ENCODE measurements at regions not wholly inside any gene's neighbourhood (a gene's known extent, or its start where the extent isn't known, plus 50 kb on each side); places are given as distances from the start of the nearest gene placed in this dataset.

DNA sequence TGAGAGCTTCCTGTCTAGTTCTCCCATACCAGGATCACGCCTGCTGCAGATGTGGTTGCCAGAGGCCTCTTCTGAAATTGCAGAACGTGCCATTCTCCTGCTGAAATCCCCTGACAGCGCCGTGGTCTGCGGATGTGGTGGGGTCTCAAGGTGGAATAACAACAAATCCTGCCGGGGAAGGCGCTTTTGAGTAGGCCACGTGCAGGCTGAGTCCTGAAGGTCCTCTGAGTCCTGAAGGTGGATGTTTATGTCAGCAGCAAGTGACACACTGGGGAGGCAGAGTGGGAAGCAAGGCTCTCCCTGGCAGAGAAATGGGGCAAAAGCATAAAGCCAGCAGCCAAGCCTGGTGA is 241.4 kb downstream of the MYCN start:
- H3K27me3 Mint-ChIP-seq: peaks cover 0 to 7% (median 0%) of the 10 kb centered on the region in 3 donors
- peak overlapping the region in 1 of 8 donors; percentile 72 for H3K4me3 Mint-ChIP-seq
- H3K36me3 Mint-ChIP-seq: no peaks in the 10 kb centered on the region
- no peaks in the 10 kb centered on the region for H3K9me3 Mint-ChIP-seq
- H3K4me1 Mint-ChIP-seq: no peaks in the 10 kb centered on the region
- DNase-seq (no peak), ATAC-seq (ENCODE audit: low read depth in 2 of 2) (no peak)
- no peak overlapping the region for H3K27ac Mint-ChIP-seq

DNA sequence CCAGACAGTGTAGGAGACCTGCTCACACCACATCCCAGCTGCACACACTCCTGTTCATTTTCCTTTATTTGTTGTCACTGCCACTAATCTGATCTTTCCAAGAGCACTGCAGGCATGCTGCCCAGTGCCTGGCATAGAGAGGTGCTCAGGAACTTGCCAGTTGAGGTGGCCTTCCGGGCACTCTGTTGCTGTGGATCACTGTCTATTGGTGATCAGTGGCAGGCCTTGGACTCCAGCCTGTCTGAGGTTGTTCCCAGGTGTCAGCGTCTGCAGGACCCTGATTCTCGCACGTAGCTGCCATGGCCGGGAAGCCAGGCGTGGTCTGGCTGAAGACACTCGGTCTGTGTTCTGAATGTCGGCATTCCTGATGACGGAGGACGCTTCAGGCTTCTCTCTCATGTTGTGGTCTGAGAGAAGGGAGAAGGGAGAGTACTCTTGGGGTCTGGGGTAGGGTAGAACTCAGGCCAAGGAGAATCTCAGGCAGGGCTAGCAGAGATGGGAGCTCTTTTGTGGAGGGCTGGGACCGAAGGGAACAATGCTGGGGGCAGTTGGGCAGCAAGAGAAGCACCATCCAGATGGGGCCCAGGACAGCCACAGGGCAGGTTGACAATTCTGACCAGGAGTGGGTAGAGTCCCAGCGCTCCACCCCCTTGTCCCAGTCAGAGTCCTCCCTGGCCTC is 240.9 kb downstream of the MYCN start:
- DNase-seq (no peak), ATAC-seq (ENCODE audit: low read depth in 2 of 2) (no peak)
- peaks cover 0 to 7% (median 0%) of the 10 kb centered on the region in 3 donors for H3K27me3 Mint-ChIP-seq
- H3K4me3 Mint-ChIP-seq: no peak overlapping the region
- H3K4me1 Mint-ChIP-seq: no peaks in the 10 kb centered on the region
- peak overlapping the region in 1 of 6 donors; percentile 68 for H3K27ac Mint-ChIP-seq
- no peaks in the 10 kb centered on the region for H3K9me3 Mint-ChIP-seq
- no peaks in the 10 kb centered on the region for H3K36me3 Mint-ChIP-seq

DNA sequence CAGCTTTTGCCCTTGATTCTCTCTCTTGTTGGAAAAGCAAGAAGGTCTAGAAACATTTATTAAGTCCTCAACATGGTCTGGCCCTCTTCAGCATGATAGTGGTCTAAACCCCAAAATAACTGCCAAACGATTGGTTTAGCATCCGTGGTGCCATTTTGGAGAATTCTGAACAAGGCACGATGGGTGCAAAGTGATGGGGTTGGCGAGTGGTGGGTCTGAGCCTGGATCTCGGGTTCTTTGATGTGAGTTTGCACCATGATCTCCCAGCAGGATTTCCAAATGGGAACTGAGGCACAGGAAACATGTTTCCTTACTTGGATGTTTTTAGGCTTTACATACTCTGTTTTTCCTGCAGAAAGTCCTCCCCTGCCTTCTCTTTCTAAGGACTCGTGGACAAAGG is 240.3 kb downstream of the MYCN start:
- DNase-seq: no peak
- H3K36me3 Mint-ChIP-seq: no peaks in the 10 kb centered on the region
- H3K4me3 Mint-ChIP-seq: no peak overlapping the region
- no peak for ATAC-seq (ENCODE audit: low read depth in 2 of 2)
- H3K4me1 Mint-ChIP-seq: no peaks in the 10 kb centered on the region
- H3K9me3 Mint-ChIP-seq: no peaks in the 10 kb centered on the region
- H3K27me3 Mint-ChIP-seq: peaks cover 0 to 7% (median 0%) of the 10 kb centered on the region in 3 donors
- no peak overlapping the region for H3K27ac Mint-ChIP-seq

DNA sequence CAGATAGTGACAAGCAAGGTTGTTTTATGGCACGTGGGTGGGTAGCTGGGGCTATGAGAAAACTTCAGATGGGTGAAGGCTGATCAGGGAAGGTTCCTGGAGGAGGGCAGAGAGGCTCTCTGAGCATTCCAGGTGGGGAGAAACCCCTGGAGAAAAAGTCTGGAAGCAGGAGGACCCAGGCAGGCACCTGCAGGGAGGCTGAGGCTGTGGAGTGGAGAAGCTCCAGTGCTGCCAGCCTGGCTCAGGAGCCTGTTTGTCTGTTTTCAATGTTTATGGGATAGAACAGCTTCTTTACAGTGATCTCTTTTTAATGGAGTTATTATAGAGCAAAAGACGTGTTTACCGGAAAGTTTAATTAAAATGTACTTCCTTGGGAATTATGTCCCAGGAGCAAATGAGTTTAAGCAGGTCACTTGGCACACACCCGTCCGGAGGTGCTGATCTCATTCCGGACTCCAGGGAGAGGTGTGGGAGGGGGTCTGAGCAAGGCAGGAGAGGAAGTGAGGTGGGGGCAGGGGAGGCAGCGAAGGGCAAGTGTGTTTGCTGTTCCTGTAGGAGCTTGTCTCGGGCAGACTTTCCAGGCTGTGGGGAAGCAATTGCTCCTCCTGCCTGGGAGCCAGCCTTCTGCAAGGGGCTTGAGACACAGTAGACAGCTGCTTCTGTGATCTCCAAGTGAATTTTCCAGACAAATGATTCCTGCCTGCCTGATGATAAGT is 239.5 kb downstream of the MYCN start:
- no peak overlapping the region for H3K27ac Mint-ChIP-seq
- no peak for ATAC-seq (ENCODE audit: low read depth in 2 of 2)
- no peak overlapping the region for H3K4me3 Mint-ChIP-seq
- H3K36me3 Mint-ChIP-seq: no peaks in the 10 kb centered on the region
- H3K4me1 Mint-ChIP-seq: no peaks in the 10 kb centered on the region
- H3K27me3 Mint-ChIP-seq: peaks cover 0 to 7% (median 0%) of the 10 kb centered on the region in 3 donors
- DNase-seq: no peak
- no peaks in the 10 kb centered on the region for H3K9me3 Mint-ChIP-seq

DNA sequence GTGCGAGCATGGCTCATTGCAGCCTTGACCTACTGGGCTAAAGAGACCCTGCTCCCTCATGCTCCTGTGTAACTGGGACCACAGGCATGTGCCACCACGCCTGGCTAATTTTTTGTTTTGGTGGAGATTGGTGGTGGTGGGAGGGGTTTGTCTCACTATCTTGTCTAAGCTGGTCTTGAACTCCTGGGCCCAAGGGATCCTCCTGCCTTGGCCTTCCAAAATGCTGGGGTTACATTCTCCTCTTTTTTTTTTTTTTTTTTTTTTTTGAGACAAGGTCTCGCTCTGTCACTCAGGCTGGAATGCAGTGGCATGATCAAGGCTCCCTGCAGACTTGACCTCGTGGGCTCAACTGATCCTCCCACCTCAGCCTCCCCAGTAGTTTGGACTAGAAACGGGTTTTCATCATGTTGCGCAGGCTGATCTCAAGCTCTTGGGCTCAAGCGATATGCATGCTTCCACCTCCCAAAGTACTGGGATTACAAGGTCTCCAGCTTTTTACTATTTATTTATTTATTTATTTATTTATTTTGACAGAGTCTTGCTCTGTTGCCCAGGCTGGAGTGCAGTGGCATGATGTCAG is 238.3 kb downstream of the MYCN start:
- no peaks in the 10 kb centered on the region for H3K4me1 Mint-ChIP-seq
- ATAC-seq (ENCODE audit: low read depth in 2 of 2): no peak
- H3K4me3 Mint-ChIP-seq: no peak overlapping the region
- H3K36me3 Mint-ChIP-seq: no peaks in the 10 kb centered on the region
- DNase-seq: no peak
- H3K9me3 Mint-ChIP-seq: no peaks in the 10 kb centered on the region
- no peak overlapping the region for H3K27ac Mint-ChIP-seq
- H3K27me3 Mint-ChIP-seq: peaks cover 0 to 7% (median 0%) of the 10 kb centered on the region in 3 donors

DNA sequence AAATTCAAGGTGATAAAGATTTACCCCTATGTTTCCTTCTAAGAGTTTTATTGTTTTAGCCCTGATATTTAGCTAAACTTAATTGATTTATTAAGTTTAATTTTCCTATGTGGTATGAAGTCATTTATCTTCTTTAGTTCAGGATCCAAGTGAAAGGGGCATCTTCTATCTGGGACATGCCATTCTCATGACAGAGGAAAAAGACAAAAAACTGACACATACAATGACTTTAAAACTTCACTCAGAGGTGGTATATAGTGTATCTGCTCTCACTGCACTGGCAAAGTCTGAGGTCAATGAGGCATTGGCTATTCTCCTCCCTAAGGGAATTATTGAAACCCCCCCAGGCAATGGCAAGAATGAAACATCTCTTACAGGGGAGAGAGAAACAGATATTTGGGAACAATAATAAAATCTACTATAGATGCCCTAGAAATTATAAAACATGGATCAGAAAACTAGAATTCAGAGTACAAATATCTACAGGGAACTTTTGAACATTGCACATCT is 237.4 kb downstream of the MYCN start:
- DNase-seq (no peak), ATAC-seq (ENCODE audit: low read depth in 2 of 2) (no peak)
- H3K9me3 Mint-ChIP-seq: no peaks in the 10 kb centered on the region

DNA sequence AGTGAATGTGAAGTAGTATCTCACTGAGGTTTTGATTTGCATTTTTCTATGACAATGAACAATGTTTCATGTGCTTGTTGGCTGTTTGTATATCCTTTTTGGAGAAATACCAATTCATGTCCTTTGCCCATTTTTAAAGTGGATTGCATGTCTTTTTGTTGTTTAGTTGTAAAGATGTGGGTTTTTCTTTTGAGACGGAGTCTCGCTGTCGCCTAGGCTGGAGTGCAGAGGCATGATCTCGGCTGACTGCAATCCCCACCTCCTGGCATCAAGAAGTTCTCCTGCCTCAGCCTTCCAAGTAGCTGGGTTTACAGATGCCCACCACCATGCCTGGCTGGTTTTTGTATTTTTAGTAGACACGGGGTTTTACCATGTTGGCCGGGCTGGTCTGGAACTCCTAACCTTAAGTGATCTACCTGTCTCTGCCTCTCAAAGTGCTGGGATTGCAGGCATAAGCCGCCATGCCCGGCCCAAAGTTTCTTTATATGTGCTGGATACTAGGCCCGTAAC is 236.7 kb downstream of the MYCN start:
- Mint-ChIP-seq H3K9me3 (no peaks in the 10 kb centered on the region), H3K36me3 (no peaks in the 10 kb centered on the region), H3K27me3 (peaks cover 0 to 7% (median 0%) of the 10 kb centered on the region in 3 donors), H3K4me3 (no peak overlapping the region), H3K27ac (no peak overlapping the region), H3K4me1 (no peaks in the 10 kb centered on the region)
- no peak for DNase-seq
- no peak for ATAC-seq (ENCODE audit: low read depth in 2 of 2)

More for the DNA sequence above, 237.4 kb downstream of the MYCN start:
- no peak overlapping the region for H3K27ac Mint-ChIP-seq
- H3K27me3 Mint-ChIP-seq: peaks cover 0 to 7% (median 0%) of the 10 kb centered on the region in 3 donors
- H3K4me3 Mint-ChIP-seq: no peak overlapping the region
- H3K4me1 Mint-ChIP-seq: no peaks in the 10 kb centered on the region
- no peaks in the 10 kb centered on the region for H3K36me3 Mint-ChIP-seq

DNA sequence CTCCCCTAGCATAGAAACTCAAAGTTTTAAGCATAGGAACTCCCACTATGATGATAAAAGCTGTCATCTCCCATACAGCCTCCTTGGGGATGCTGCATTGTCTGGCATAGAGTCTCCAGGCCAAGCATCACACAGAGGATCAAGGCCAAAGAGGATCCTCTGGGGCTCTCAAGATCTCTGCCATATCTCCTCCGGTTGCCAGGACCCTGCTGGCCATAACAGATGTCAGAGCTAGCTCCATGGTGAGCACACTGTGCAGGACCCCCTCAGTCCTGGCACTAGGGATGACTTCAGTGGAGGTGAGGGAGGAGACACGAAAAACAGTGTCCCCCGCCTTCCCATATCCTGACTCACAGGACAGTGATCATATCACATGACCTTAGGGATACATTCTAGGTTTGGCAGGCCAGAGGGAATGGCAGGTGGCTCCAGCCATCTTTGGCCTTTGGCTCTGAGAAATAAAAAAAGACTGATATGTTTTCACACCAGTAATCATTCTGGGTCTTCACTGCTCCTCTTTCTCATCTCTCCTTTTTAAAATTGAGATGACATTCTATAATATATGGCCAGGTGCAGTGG is 235.0 kb downstream of the MYCN start:
- Mint-ChIP-seq H3K36me3 (no peaks in the 10 kb centered on the region), H3K27me3 (peaks cover 0 to 7% (median 0%) of the 10 kb centered on the region in 3 donors), H3K4me1 (no peaks in the 10 kb centered on the region), H3K9me3 (peaks cover 0 to 4% (median 0%) of the 10 kb centered on the region in 7 donors), H3K27ac (no peak overlapping the region), H3K4me3 (no peak overlapping the region)
- DNase-seq (no peak), ATAC-seq (ENCODE audit: low read depth in 2 of 2) (no peak)

DNA sequence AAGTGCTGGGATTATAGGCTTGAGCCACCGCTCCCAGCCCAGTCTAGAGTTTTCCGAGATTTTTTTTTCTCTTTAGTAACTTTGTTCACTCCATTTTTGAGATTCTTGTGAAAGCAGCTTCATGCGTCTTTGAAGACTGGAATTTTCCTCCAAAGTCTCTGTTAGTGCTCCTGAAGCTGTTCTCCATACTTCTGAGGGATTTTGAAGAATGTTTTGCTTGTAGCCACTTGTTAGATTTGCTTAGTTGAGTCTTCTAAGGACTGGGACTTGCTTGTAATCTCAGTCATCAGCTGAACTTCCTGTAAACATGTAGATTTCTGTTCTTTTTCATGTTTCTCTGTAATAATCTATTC is 234.3 kb downstream of the MYCN start:
- no peaks in the 10 kb centered on the region for H3K4me1 Mint-ChIP-seq
- DNase-seq (no peak), ATAC-seq (ENCODE audit: low read depth in 2 of 2) (no peak)
- H3K4me3 Mint-ChIP-seq: no peak overlapping the region
- H3K27ac Mint-ChIP-seq: no peak overlapping the region
- H3K9me3 Mint-ChIP-seq: peaks cover 0 to 4% (median 0%) of the 10 kb centered on the region in 7 donors
- H3K36me3 Mint-ChIP-seq: no peaks in the 10 kb centered on the region
- peaks cover 0 to 3% (median 0%) of the 10 kb centered on the region in 3 donors for H3K27me3 Mint-ChIP-seq

DNA sequence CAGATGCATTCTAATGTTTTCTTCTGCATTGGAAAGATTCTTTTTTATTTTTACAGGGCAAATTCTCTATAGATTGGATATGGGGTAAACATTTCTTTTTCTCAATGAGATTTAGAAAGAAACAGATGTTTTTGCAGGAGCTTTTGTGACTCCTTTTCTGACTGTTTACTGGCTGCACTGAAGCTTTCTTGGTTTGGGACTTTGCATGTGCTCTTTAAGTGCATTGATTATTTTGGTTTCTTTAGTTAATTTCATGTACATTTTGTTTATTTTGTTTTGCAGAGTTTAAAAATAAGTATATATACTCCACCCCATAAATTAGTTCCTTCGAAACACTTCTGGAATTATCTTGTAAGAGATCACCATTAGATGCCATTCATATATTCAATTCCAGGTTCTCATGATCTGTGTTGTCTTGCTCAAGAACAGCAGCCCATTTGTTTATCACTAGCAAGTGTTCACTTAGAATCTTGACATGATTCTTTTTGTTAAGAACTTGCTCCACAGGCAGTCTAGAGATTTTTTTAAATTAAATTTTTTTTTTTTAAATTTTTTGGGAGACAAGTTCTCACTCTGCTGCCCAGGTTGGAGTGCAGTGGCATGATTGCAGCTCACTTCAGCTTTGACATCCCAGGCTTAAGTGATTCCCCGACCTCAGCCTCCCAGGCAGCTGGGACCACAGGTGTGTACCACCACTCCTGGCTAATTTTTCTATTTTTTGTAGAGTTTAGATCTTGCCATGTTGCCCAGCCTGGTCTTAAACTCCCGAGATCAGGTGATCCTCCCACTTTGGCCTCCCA is 233.7 kb downstream of the MYCN start:
- DNase-seq (no peak), ATAC-seq (ENCODE audit: low read depth in 2 of 2) (no peak)
- Mint-ChIP-seq H3K9me3 (peaks cover 0 to 4% (median 2%) of the 10 kb centered on the region in 7 donors), H3K27me3 (no peaks in the 10 kb centered on the region), H3K27ac (no peak overlapping the region), H3K4me1 (no peaks in the 10 kb centered on the region), H3K4me3 (no peak overlapping the region), H3K36me3 (no peaks in the 10 kb centered on the region)

DNA sequence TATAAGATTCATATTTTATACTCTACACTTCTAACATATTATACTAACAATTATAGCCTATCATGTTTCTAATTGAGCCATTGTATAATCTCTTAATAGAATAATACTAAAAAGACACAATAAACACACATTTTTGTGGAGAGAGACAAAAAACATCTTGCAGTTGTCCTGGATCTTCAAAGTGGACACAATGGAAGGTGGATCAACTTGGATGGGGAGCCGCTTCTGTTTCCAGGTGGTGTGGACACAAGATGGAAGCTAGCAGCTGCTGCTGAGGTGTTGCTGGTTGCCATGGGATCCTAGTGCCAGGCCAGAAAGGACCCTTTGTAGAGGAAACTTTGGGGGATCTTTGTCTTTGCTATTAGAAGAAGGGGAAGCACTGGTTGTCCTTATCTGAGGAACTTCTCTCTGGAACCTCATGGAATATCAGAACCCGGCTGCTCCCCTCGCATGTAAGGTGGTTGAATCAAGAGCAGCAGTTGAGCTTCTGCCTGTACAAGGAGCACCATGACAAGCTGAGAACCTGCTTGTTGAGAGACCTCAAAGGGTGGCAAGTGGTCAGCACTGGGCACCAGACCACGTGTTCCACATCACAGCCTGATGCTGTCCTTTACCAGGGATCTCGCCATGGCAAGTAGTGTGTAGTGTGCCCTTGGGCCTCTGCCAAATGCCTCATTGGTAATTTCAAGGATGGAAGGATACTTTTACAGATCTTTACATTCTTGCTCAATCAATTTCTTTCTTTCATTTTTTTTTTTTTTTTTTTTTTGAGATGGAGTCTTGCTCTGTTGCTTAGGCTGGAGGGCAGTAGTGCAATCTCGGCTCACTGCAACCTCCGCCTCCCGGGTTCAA is 232.2 kb downstream of the MYCN start:
- H3K36me3 Mint-ChIP-seq: no peaks in the 10 kb centered on the region
- no peak for ATAC-seq (ENCODE audit: low read depth in 2 of 2)
- peaks cover 0 to 4% (median 2%) of the 10 kb centered on the region in 7 donors for H3K9me3 Mint-ChIP-seq
- DNase-seq: no peak
- peaks cover 0 to 2% (median 0%) of the 10 kb centered on the region in 3 donors for H3K27me3 Mint-ChIP-seq
- no peak overlapping the region for H3K4me3 Mint-ChIP-seq
- peaks cover 0 to 3% (median 0%) of the 10 kb centered on the region in 3 donors for H3K4me1 Mint-ChIP-seq
- H3K27ac Mint-ChIP-seq: no peak overlapping the region

DNA sequence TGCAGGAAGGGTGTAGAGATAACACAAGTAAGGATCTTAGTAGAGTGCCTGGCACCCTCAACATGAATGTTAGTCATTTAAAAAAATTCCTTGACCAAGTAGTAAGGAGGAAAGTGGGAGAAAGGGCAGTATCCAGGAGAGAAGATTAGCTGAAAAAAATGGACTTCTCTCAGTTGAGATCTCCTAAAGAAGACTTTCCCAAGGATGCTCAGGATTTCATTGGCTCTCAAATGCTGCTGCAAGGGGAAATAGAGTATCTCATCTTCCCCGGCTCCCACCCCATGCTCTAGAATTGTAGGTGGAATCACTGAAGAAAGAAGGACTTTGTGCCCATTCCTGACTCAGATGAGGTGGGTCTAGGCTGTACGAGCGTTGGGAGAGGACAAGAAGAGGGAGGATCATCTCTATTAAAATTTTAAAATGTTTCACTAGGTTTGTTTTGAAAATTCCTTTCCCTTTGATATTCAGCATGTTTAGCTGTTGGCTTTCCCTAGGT is 231.1 kb downstream of the MYCN start:
- Mint-ChIP-seq H3K4me1 (peaks cover 0 to 4% (median 0%) of the 10 kb centered on the region in 3 donors), H3K27ac (no peak overlapping the region), H3K4me3 (no peak overlapping the region), H3K9me3 (peaks cover 0 to 4% (median 2%) of the 10 kb centered on the region in 7 donors), H3K27me3 (peaks cover 0 to 6% (median 0%) of the 10 kb centered on the region in 3 donors), H3K36me3 (no peaks in the 10 kb centered on the region)
- DNase-seq (no peak), ATAC-seq (ENCODE audit: low read depth in 2 of 2) (no peak)
